ENCODE measurements at regions not wholly inside any gene's neighbourhood (a gene's known extent, or its start where the extent isn't known, plus 50 kb on each side); places are given as distances from the start of the nearest gene placed in this dataset.

DNA sequence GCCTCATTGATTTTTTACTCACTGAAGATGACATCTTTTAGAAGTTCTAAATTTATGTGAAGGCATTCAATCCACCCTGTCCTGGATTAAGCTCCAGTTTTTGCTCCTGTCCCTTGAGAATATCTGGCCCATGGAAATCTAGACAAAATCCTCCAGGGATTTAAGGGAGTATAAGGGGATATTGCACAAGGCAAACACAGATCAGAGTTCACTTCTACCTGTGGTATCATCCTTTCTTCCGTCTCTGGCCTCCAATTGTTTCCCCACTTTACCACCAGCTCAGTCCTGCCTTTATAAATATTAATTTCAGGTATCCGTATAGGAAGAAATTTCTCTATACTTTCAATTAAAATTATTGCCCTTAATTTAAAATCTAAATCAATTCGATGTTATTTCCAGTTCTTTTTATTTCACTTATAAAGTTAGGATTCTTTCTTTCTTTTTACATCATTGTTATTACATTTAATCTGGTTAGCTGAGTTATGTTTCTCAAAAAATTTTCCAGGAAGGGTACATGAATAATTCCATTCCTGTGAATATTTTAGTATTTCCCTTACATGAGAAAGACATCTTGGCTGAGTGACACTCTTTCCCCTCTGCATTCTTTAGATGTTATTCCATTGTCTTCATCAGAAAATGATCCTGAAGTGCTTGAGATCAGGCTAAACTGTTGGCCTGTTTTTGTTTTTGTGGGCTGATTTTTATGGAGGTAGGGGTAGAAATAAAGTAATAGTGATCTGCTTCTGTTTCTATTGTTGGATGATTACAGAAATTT lies 194.3 kb upstream of the MAP3K1 start:
- no peak for DNase-seq

DNA sequence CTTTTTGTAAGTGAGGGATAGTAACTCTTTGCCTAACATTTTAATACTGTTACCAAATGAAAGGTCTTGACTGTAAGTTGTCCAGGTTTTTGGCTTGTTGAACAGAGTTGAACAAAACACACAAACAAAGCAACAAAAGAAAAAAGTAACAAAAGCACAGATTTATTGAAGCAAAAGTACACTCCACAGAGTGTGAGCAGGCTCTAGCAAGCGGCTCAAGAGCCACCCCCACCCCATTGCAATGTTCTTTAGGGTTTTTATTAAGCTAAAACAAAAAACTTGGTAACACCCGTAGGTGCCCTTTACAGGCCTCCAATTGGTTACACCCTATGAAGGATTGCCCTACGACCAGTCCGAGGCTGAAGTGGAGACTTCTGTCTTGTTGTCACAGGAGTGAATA lies 197.4 kb upstream of the MAP3K1 start:
- DNase-seq: no peak

DNA sequence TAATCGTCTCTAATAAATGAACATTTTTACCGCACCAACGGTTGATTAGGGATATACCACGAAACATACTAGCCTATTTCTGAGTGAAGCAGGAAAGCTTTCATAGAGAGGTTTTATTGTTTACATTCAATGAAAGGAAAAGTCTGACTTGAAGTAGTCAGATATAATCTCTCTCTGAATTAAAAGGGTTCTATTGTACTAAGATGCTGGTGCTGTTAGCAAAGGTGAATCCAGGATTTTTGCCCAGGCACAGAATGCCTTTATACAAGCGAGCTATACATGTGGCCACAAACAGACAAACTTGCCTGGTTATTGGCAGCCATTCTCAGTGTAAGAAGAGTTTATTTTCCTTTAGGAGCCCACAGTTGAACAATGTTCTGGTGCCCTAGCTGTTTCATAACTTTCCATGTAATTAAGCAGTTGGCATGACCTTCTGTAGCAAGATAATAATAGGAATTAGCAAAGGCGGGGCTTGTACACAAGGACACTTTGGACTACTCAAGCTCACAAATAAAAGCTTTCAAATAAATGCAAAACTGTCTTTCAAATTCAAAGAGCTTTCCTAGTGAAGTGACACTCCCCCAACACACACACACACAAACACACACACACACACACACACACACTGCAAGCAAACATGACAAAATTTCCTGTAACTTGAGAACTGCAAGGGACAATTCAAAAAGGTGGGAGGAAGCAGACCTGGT lies 198.7 kb upstream of the MAP3K1 start:
- DNase-seq: no peak

DNA sequence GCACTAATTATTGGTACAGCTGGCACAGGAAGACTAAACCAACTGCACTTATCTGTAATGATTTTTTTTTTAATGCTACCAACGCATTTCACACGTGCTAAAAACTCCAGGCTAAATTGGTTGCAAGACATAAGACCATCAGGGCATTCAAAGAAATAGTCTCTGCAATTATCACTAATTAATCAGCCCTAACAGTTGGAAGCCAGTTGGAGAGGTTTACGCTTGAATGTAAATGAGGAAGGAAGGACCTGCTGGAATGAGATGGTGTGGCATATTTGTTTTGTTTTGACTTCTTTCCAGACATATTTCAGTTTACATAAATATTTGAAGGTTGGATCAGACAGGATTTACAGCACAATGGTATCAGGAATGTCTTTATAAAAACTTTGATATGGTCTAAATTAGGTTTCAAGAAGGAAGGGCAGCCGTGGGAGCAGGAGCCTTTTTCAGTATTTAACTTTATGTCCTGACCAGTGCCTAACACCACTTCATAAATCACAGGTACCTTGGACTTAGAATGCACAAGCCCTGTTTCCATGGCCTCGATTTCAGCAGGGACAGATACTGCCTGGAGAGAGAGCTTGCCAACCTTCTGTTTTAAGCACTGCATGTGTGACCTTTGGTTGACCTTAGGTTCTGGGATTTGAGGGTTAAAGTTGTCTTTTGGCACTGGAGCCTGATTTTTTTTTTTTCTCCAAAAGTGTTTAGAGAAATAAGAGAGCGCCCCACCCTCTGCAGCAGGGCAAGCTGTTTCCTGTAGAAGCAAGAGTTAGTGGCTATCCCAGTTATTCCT lies 199.8 kb upstream of the MAP3K1 start:
- peak; percentile 48 for DNase-seq

DNA sequence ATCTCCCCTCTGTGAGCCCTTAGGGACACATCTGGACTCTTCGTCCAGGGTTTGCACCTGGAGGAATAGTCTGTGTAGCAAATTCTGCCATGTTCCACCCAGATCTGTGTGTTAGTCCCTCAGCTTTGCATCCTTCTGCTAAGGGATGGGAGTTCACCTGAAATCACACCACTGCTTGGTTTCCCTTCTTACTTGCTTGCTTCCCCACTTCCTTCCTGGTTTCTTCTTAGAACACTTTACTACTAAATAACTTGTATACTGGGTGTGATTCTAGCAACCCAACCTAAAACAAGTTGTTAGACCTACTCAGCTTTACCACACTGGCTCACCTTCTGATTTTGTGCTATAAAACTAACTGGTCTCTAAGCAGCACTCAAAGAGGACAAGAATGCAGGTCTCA lies 202.6 kb upstream of the MAP3K1 start:
- DNase-seq: no peak

GRCh38 chr5:56612353-56612752 lies 203.0 kb upstream of the MAP3K1 start:
- no peak for DNase-seq

DNA sequence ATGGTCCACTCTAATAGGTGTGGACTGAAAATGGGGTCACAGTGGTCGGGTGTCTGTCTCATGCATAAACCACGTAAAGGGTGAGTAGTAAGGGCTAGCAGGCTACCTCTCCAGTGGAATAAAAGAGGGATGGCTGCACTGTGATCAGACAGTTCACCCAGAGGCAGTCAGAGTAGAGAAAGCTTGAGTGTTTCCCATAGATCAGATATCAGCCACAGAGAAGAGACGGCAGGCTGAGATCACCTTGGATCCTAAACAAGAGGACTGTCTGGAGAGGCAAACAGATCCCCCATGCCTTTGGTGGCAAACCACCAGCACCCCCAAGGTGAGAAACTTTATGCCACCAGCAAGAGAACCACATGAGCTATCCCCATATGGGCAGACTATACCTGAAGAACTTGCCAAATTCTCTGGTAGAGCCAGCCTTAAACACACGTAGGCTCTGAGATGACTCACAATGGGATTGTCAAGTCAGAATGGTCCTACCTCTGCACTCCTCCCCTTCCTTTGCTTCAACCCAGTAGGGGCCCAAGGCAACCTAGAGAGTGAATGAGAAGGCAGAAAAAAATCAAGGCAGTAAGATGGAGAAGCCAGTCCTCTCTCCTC lies 205.2 kb upstream of the MAP3K1 start:
- no peak for DNase-seq

DNA sequence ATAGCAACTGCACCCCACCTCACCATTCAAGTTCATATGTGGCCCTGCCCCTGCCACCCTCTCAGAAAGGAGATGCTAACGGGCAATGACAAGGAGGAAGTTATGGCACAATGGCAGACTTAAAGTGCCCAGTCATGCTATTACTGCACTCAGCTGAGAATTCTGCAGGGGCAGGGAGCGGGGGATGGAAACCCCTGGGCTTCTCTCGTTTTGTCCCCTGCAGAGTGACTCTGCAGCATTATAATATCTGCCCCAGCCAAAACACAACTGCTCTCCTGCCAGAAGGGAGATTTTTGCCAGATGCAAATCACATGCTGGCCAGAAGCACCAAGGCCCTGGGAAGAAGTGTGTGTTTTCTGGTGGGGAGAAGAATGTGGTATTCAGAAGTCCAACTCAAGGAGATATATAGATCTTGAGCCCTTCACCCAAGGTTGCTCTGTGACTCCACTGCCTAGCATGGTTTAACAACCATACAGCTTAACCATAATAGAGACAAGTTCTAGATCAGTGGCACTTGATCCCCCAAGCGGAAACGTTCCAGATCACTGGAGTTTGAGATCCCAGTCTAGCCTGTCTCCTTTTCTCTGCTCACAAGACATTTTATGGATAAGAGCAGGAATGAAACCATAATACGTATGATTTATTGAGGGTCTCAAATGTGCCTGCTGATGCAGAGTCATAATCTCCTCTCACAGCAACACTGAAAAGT lies 207.0 kb upstream of the MAP3K1 start:
- DNase-seq: no peak

DNA sequence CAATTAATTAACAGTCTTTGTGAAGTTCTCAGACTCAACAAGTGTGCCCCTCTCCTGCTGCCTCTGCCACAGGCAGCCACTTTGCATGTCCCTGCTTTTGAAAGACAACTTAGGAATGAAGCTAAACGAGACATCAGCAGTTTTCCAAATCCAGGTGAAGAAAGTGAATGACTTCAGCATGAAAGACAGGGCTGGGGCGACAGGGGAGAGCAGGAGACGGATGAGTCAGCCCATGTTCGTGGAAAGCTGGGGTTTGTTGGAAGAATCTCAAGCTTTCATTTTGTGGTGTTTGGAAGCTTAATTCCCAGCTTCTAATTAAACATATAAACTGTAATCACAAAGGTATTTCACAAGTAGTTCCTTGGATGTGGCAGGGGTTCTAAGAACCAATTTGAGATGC lies 207.8 kb upstream of the MAP3K1 start:
- peak; percentile 44 for DNase-seq

DNA sequence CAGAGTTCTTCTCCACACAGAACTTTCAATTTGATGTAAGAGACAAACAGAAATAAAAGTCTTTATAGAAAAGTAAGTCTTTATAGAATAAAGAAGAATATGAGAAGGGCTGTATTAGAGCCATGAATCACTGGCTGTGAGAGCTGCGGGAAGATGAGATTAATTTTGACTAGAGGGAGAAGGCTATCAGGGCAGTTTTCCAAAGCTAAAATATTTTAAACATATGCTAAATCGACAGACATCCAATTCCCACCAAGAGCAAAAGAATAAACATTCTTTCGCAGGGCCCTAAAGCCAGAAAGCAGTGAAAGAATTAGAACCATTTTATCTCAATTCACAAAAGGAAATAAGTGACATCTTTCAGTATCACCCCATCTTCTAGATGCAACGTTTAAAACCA lies 208.3 kb upstream of the MAP3K1 start:
- peak; percentile 30 for DNase-seq

DNA sequence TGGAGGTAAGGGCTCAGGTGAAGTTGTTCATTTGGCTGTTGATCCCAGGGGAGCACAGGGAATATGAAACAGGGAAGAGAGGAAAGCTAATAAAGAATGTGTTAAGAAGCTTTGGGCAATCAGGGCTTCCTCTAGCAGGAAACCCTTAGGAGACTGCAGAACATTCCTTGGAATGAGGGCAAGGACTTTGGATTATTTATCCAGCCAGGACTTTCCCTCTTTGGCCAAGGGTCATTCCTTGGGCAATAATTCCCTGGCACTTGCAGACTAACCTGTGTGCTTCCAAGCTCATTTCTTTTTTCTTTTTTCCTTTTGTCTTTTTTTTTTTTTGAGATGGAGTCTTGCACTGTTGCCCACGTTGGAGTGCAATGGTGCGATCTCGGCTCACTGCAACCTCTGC lies 209.2 kb upstream of the MAP3K1 start:
- no peak for DNase-seq

- no peak for DNase-seq
Measured at GRCh38 chr5:56605231-56605630, 210.1 kb upstream of the MAP3K1 start.

DNA sequence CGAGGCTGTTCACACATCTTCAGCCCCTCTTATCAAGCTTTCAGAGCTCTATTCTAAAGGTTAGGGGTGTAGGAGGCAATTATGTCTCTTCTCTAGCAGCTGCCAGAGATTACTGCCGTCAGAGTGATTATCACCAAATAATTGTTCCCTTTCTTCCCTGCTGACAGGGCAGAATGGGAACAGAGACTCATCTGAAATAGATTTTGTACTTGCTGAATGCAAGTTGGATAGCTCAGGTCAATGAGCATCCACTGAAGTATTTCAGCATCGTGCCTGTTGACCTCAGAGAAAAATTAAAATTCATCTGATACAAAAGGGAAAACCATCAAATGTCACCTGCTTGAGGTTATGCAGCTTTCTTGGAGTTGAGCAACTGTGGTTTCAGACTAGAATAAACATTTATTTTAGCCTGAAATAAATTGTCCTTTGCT lies 213.7 kb upstream of the MAP3K1 start:
- DNase-seq: no peak

GRCh38 chr5:56598941-56599340 lies 216.4 kb upstream of the MAP3K1 start:
- DNase-seq: no peak

GRCh38 chr5:56596155-56596554 lies 219.2 kb upstream of the MAP3K1 start:
- DNase-seq: no peak

DNA sequence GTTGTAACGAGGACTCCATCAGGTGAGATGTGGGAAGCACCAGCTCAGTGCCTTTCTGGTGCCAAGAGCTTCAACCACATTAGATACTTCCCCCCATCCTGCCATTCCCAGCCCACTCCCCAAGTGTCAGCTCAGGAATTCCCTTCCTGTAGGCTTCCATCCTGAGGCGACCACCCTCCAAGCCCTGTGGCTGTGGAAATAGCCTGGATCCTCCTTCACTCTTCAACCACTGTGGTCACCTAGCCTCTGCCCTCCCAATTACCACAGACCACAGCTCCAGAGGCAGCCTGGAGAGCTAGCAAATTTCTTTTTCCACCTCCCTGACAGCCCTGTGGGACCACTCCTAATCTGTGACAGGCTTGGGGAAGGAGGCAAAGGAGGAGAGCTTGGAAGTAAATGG lies 219.8 kb upstream of the MAP3K1 start:
- no peak for DNase-seq

GRCh38 chr5:56594792-56595191 lies 220.6 kb upstream of the MAP3K1 start:
- no peak for DNase-seq

DNA sequence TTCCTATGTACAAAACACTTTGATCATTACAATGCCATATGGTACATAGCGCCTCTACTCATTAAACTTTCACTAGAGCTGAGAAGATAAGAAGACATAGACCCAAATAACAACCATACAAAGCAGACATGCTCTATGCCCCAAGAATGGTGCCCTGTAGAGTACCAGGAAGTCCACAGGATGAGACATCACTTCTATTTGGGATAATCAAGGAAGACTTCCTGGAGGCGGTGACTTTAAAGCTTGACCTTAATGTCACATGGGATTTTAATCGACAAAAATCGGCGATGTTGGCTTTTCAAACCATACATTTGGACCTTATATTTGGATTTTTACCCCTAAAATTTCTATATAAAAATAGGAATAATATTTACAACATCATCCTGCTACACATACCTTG lies 224.3 kb upstream of the MAP3K1 start:
- no peak for DNase-seq

GRCh38 chr5:56589481-56589860 lies 225.9 kb upstream of the MAP3K1 start:
- DNase-seq: peak; percentile 41

DNA sequence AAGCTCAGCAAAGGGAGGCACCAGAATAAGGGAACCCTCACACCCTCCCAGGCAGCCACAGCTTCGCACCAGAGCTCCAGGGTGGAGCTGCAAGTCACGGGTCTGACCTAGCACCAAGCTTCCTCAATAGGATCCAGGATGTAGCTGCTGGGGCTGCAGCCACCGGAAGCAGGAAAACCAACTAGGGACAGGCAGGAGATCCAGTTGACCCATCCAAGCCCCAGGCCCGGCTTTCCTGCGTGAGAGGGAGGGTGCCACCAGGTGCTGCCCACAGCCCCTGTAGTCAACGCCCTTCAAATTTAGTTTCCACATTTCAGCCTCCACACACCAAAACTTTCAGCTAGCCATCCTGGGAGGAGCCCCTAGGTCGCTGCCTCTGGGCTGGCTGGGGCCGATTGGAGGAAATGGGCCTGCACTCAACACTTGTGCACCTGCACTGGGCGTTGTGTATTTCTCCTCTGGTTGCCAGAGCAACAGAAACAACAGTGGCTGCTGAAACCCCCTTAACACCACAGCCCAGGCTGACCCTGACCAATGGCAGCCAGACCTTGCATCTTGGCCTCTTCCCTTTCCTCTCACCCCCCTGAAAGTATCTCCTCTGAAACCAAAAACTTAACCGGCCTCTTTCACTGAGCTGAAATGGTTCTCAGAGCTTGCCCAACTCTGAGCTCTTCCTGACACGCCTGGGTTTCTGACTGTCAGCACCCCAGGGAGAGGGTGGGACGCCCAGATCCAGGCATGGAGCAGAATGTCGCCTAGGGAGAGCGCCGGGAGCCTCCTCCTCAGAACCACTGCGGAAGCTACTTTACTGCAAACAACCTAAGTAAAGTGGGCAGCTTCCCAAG lies 226.5 kb upstream of the MAP3K1 start:
- DNase-seq: peak; percentile 73

- DNase-seq: peak; percentile 32
Measured at GRCh38 chr5:56588131-56588487, 227.2 kb upstream of the MAP3K1 start.

Measured in tongue (tissue), 1 donor.